Panc1 (cell line): ENCODE measurements at regions not wholly inside any gene's neighbourhood (a gene's known extent, or its start where the extent isn't known, plus 50 kb on each side); places are given as distances from the start of the nearest gene placed in this dataset.

ENCODE experiments used
- POLR2AphosphoS5 ChIP-seq: IDR thresholded peaks from 2 replicates; pipeline ENCODE4 v1.6.1; 2012; ENCODE audit warnings: mild to moderate bottlenecking, low read depth, low read length, moderate library complexity
- SIN3A ChIP-seq: IDR thresholded peaks from 2 replicates; pipeline ENCODE4 v1.6.1; 2012; ENCODE audit warnings: low read depth, mild to moderate bottlenecking, low read length, moderate library complexity, borderline replicate concordance; ENCODE audit not compliant: insufficient read depth
- TF ChIP-seq, protein P1 (sequence below): fragments of 450-650 bp; IDR thresholded peaks from 2 replicates; pipeline ENCODE4 v1.5.1; 2017; ENCODE audit warnings: mild to moderate bottlenecking
- TF ChIP-seq, protein P2 (sequence below), 2 experiments: IDR thresholded peaks; 2 replicates each; pipeline ENCODE4 v1.6.1; 2011 to 2012; ENCODE audit warnings: low read depth in 2 of 2, control low read depth in 1 of 2, low read length in 1 of 2, mild to moderate bottlenecking in 1 of 2, moderate library complexity in 1 of 2; ENCODE audit not compliant: insufficient read depth in 1 of 2

DNA sequence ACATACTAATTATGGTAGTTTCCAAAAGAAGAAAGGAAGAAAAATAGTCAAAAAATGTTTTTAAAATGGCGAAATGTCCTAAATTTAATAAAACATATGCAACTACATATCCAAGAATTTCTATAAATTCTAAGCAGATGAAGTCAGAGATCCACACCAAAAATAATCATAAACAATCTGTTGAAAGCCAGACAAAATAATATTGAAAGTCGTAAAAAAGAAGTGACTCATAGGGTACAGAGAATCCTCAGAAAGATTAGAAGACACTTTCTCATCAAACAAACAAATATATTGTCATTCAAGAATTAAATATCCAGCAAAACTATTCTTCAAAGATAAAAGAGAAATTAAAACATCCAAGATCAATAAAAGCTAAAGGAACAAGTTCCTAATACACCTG, 281.4 kb upstream of the ZNF804A start:
- TF ChIP-seq, protein P1, sequence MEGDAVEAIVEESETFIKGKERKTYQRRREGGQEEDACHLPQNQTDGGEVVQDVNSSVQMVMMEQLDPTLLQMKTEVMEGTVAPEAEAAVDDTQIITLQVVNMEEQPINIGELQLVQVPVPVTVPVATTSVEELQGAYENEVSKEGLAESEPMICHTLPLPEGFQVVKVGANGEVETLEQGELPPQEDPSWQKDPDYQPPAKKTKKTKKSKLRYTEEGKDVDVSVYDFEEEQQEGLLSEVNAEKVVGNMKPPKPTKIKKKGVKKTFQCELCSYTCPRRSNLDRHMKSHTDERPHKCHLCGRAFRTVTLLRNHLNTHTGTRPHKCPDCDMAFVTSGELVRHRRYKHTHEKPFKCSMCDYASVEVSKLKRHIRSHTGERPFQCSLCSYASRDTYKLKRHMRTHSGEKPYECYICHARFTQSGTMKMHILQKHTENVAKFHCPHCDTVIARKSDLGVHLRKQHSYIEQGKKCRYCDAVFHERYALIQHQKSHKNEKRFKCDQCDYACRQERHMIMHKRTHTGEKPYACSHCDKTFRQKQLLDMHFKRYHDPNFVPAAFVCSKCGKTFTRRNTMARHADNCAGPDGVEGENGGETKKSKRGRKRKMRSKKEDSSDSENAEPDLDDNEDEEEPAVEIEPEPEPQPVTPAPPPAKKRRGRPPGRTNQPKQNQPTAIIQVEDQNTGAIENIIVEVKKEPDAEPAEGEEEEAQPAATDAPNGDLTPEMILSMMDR, result no peak
- TF ChIP-seq SIN3A (no peak), POLR2AphosphoS5 (no peak)
- TF ChIP-seq, protein P2, sequence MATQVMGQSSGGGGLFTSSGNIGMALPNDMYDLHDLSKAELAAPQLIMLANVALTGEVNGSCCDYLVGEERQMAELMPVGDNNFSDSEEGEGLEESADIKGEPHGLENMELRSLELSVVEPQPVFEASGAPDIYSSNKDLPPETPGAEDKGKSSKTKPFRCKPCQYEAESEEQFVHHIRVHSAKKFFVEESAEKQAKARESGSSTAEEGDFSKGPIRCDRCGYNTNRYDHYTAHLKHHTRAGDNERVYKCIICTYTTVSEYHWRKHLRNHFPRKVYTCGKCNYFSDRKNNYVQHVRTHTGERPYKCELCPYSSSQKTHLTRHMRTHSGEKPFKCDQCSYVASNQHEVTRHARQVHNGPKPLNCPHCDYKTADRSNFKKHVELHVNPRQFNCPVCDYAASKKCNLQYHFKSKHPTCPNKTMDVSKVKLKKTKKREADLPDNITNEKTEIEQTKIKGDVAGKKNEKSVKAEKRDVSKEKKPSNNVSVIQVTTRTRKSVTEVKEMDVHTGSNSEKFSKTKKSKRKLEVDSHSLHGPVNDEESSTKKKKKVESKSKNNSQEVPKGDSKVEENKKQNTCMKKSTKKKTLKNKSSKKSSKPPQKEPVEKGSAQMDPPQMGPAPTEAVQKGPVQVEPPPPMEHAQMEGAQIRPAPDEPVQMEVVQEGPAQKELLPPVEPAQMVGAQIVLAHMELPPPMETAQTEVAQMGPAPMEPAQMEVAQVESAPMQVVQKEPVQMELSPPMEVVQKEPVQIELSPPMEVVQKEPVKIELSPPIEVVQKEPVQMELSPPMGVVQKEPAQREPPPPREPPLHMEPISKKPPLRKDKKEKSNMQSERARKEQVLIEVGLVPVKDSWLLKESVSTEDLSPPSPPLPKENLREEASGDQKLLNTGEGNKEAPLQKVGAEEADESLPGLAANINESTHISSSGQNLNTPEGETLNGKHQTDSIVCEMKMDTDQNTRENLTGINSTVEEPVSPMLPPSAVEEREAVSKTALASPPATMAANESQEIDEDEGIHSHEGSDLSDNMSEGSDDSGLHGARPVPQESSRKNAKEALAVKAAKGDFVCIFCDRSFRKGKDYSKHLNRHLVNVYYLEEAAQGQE (IDR thresholded peaks at IDR 0.05; ENCODE audit: insufficient read depth in 1 of 2, low read depth in 2 of 2, low read length in 1 of 2), result no peak
